Spleen (tissue), 11 donors: ENCODE measurements at regions not wholly inside any gene's neighbourhood (a gene's known extent, or its start where the extent isn't known, plus 50 kb on each side); places are given as distances from the start of the nearest gene placed in this dataset.

Experiments
- DNase-seq: peaks from one replicate; pipeline ENCODE4 v3.0.0-alpha.2; 2020
- H3K27ac ChIP-seq, 8 donors: fragments of 200-600 bp; sonication (generic) in 7 of 8; 1 replicate in 4 of 8; 2 replicates in 4 of 8; pipeline versions ENCODE4 v1.5.0 to v1.8.0; 2016 to 2021; ENCODE audit warnings: inconsistent platforms in 4 of 8, mild to moderate bottlenecking in 4 of 8, moderate library complexity in 1 of 8
- H3K27me3 ChIP-seq, 7 donors: fragments of 200-600 bp; sonication (generic) in 6 of 7; replicated peaks in 1 of 7; 1 replicate in 4 of 7; 2 replicates in 3 of 7; pipeline versions ENCODE4 v1.5.0 to v1.8.0; 2016 to 2021; ENCODE audit warnings: inconsistent platforms in 3 of 7, mild to moderate bottlenecking in 1 of 7
- H3K36me3 ChIP-seq, 6 donors: fragments of 200-600 bp; sonication (generic) in 5 of 6; 1 replicate in 4 of 6; 2 replicates in 2 of 6; pipeline versions ENCODE4 v1.5.0 to v1.8.0; 2016 to 2021; ENCODE audit warnings: inconsistent platforms in 2 of 6
- H3K4me1 ChIP-seq, 6 donors: fragments of 200-600 bp; sonication (generic) in 5 of 6; 1 replicate in 3 of 6; 2 replicates in 3 of 6; pipeline versions ENCODE4 v1.5.0 to v1.8.0; 2016 to 2021; ENCODE audit warnings: inconsistent platforms in 3 of 6
- H3K4me3 ChIP-seq, 8 donors: fragments of 200-600 bp; sonication (generic) in 7 of 8; 1 replicate in 4 of 8; 2 replicates in 4 of 8; pipeline versions ENCODE4 v1.5.0 to v1.8.0; 2016 to 2021; ENCODE audit warnings: inconsistent platforms in 4 of 8, mild to moderate bottlenecking in 4 of 8, moderate library complexity in 2 of 8
- H3K9me3 ChIP-seq, 8 donors: fragments of 200-600 bp; sonication (generic) in 7 of 8; 1 replicate in 4 of 8; 2 replicates in 4 of 8; pipeline versions ENCODE4 v1.5.0 to v1.8.0; 2016 to 2021; ENCODE audit warnings: inconsistent platforms in 4 of 8
- POLR2A ChIP-seq, 3 donors: fragments of 450-650 bp; IDR thresholded peaks; one replicate each; pipeline ENCODE4 v1.5.1; 2017; ENCODE audit warnings: antibody characterized with exemption in 3 of 3, mild to moderate bottlenecking in 1 of 3
- POLR2AphosphoS5 ChIP-seq, 3 donors: sonication (generic); formaldehyde crosslinking; IDR thresholded peaks; one replicate each; pipeline ENCODE4 v1.5.1; 2017; ENCODE audit warnings: antibody characterized with exemption in 3 of 3
- WGBS, 5 donors: extraction: QIAGEN DNeasy Blood & Tissue Kit in 3 of 5; methylation state at CpG; one replicate each; pipeline versions ENCODE4 v1.1.5 to v1.1.7; 2013 to 2018; 5-methylcytosine and 5-hydroxymethylcytosine counted together
- intact Hi-C: fragments of 100-400 bp; cut with DNase I; formaldehyde crosslinking; loops from one replicate; pipeline ENCODE4 v1.15.0; 2023; ENCODE audit warnings: low total_unique reads
- TF ChIP-seq, protein P1 (sequence below), 11 experiments: fragments of 200-600 bp in 7 of 11; fragments of 450-650 bp in 4 of 11; sonication (generic) in 4 of 11; IDR thresholded peaks in 8 of 11; conservative IDR thresholded peaks in 3 of 11; 1 replicate in 7 of 11; 2 replicates in 4 of 11; pipeline versions ENCODE4 v1.4.0 to v1.8.0; 2016 to 2021; ENCODE audit warnings: antibody characterized with exemption in 11 of 11, inconsistent platforms in 4 of 11, mild to moderate bottlenecking in 1 of 11
- donor health status: healthy with polysubstance abuse.
- donor health status: DM: no; HTN: no; CAD: no; lungs with moderate emphysema.
- donor health status: DM: no; HTN: no; CAD: no.
- donor health status: Bipolar disorder and iron deficiency.
- donor health status: healthy.
- donor health status: DM: no; HTN: no; CAD: no.
- donor health status: DM: yes; HTN: yes; CAD: no.

DNA sequence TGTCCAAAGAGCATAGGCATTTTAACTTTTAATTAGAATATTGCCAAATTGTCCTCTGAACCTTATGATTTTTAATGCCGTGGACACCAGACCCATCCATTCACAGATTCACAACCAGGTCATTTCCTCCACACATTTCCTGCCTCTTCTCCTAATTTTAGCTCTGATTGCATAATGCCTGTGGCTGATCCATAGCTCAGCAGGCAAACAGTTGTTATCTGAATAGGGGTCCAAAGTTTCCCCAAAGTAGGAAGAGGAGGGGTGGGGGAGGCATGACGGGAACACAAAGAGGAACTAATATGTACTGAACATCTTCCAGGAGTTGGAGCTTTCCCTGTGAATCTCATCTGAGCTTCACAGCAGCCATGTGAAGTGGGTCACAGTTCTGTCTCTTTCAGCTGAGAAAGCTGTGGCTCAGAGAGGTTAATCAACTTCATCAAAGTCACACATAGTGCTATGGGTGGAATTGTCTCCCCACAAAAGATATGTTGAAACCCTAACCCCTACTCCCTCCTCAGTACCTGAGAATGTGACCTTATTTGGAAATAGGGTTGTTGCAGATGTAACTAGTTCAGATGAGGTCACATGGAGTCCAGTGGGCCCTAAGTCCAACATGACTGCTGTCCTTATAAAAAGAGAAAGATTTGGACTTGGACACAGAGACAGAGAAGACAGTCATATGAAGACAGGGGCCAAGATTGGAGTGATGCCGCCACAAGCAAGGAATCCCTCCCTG is 106.7 kb upstream of the AGBL1 start:
- H3K36me3 ChIP-seq: no peaks in the 10 kb centered on the region
- H3K4me3 ChIP-seq: no peak overlapping the region
- H3K4me1 ChIP-seq: no peaks in the 10 kb centered on the region
- 38 to 53% (median 43%) methylated on average over 3 of the region's 3 CpGs for WGBS, 5 donors
- no peaks in the 10 kb centered on the region for H3K27me3 ChIP-seq
- peaks cover 0 to 9% (median 6%) of the 10 kb centered on the region in 8 donors for H3K9me3 ChIP-seq
- no peak for TF ChIP-seq POLR2A (IDR thresholded peaks at IDR 0.05)
- TF ChIP-seq POLR2AphosphoS5 (IDR thresholded peaks at IDR 0.05): no peak
- TF ChIP-seq, protein P1, sequence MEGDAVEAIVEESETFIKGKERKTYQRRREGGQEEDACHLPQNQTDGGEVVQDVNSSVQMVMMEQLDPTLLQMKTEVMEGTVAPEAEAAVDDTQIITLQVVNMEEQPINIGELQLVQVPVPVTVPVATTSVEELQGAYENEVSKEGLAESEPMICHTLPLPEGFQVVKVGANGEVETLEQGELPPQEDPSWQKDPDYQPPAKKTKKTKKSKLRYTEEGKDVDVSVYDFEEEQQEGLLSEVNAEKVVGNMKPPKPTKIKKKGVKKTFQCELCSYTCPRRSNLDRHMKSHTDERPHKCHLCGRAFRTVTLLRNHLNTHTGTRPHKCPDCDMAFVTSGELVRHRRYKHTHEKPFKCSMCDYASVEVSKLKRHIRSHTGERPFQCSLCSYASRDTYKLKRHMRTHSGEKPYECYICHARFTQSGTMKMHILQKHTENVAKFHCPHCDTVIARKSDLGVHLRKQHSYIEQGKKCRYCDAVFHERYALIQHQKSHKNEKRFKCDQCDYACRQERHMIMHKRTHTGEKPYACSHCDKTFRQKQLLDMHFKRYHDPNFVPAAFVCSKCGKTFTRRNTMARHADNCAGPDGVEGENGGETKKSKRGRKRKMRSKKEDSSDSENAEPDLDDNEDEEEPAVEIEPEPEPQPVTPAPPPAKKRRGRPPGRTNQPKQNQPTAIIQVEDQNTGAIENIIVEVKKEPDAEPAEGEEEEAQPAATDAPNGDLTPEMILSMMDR (IDR thresholded peaks at IDR 0.05 in 8 of 11, conservative IDR thresholded peaks at IDR 0.05 in 3 of 11): no peak
- H3K27ac ChIP-seq: no peak overlapping the region
- no peak for DNase-seq
- intact Hi-C loops: no loop called here

DNA sequence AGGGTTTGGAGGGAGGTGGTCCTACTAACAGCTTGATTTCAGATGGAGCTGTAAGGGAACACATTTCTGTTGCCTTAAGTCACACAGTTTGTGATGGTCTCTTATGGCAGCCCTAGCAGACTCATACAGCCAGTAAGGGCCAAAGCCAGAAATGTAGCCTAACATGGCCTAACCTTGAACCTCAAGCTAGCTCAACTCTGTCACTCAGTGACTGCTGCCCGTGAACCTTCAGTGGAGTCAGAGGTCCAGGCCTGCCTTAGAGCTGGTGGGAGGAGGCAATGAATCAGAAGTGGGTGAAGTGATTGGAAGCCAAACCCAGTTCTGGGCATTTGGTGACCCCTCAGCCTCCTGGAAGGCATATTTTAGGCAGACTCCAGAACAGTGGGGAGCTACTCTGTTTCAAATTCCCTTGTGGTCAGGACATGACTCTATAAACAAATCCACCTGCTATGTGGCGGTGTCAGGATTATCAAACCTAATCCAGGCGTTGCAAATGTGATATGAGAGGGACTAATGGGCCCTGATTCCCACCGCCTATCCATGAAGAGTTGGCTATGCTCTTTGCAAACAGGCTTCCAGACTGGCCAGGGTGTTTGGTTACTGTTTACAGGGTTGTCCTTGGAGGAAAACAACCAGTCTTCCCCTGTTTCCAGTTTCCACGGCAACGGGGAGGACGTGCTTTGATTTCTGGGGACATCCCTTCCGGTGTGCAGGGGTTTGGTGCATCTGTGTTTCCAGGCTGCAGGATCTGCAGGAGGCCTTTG is 105.9 kb upstream of the AGBL1 start:
- H3K27me3 ChIP-seq: peaks cover 0 to 7% (median 0%) of the 10 kb centered on the region in 7 donors
- intact Hi-C loops: no loop called here
- H3K36me3 ChIP-seq: no peaks in the 10 kb centered on the region
- TF ChIP-seq, protein P1 (IDR thresholded peaks at IDR 0.05 in 8 of 11, conservative IDR thresholded peaks at IDR 0.05 in 3 of 11): no peak
- no peak for TF ChIP-seq POLR2AphosphoS5 (IDR thresholded peaks at IDR 0.05)
- no peak for TF ChIP-seq POLR2A (IDR thresholded peaks at IDR 0.05)
- H3K4me1 ChIP-seq: no peaks in the 10 kb centered on the region
- no peak overlapping the region for H3K4me3 ChIP-seq
- 64 to 72% (median 68%) methylated on average over 7 to 8 of the region's 8 CpGs for WGBS, 5 donors
- H3K27ac ChIP-seq: no peak overlapping the region
- no peak for DNase-seq
- H3K9me3 ChIP-seq: peaks cover 0 to 9% (median 6%) of the 10 kb centered on the region in 8 donors

DNA sequence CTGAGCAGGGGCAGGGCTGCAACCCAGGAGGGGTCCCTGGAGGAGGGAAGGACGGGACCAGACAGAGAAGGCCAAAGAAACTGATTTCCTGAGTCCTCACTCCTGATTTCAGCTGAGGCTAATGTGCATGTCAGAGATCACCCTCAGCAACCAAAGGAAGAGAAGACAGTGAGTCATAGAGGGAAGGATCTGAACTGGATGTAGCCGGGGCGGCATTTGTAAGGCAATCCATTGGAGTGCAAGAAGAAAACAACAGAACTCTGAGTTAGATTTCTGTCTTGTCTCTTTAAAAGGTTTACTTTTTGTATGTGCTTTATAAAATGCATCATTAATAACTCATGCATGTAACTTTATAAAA is 105.3 kb upstream of the AGBL1 start:
- intact Hi-C loops: no loop called here
- peaks cover 0 to 9% (median 6%) of the 10 kb centered on the region in 8 donors for H3K9me3 ChIP-seq
- no peaks in the 10 kb centered on the region for H3K36me3 ChIP-seq
- H3K27me3 ChIP-seq: peaks cover 0 to 13% (median 0%) of the 10 kb centered on the region in 7 donors
- H3K27ac ChIP-seq: no peak overlapping the region
- H3K4me1 ChIP-seq: no peaks in the 10 kb centered on the region
- no peak overlapping the region for H3K4me3 ChIP-seq
- no peak for DNase-seq
- TF ChIP-seq POLR2A (IDR thresholded peaks at IDR 0.05) (no peak), POLR2AphosphoS5 (IDR thresholded peaks at IDR 0.05) (no peak)
- TF ChIP-seq, protein P1 (IDR thresholded peaks at IDR 0.05 in 8 of 11, conservative IDR thresholded peaks at IDR 0.05 in 3 of 11): no peak
- WGBS, 5 donors: 27 to 79% (median 68%) methylated on average over 3 of the region's 3 CpGs

DNA sequence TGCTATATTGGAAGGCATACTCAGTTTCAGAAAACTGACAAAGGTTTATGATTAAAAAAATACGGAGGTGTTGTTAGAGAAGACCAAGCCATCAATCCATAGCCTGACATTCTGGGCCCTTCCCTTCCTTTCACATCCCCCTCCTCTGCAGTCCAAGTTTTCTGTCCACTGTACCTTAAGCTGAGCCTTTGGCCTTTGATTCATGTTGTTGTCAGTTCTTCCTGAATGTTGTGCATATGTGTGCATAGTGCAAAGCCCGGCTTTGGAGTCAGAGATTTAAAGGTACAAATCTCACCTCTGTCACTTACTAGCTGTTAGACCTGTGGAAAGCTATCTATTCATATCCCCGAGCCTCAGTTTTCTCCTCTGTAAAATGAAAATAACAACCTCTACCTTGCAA is 104.9 kb upstream of the AGBL1 start:
- WGBS, 5 donors: 61 to 78% (median 68%) methylated on average over 3 of the region's 3 CpGs
- H3K36me3 ChIP-seq: no peaks in the 10 kb centered on the region
- no peak for DNase-seq
- intact Hi-C loops: no loop called here
- no peak overlapping the region for H3K4me3 ChIP-seq
- H3K4me1 ChIP-seq: no peaks in the 10 kb centered on the region
- peaks cover 0 to 13% (median 0%) of the 10 kb centered on the region in 7 donors for H3K27me3 ChIP-seq
- H3K9me3 ChIP-seq: peaks cover 0 to 9% (median 6%) of the 10 kb centered on the region in 8 donors
- H3K27ac ChIP-seq: no peak overlapping the region
- TF ChIP-seq POLR2A (IDR thresholded peaks at IDR 0.05): no peak
- TF ChIP-seq, protein P1 (IDR thresholded peaks at IDR 0.05 in 8 of 11, conservative IDR thresholded peaks at IDR 0.05 in 3 of 11): no peak
- no peak for TF ChIP-seq POLR2AphosphoS5 (IDR thresholded peaks at IDR 0.05)
